HUES64 (cell line): ENCODE measurements at regions not wholly inside any gene's neighbourhood (a gene's known extent, or its start where the extent isn't known, plus 50 kb on each side); places are given as distances from the start of the nearest gene placed in this dataset.
A peak's percentile ranks its signal among the peaks of the same experiment; 100 is the strongest.

Source experiments
- H3K27ac ChIP-seq: 2 replicates; pipeline ENCODE4 v1.7.0; 2013; ENCODE audit warnings: low read depth, low read length, inconsistent platforms
- H3K27me3 ChIP-seq: 2 replicates; pipeline ENCODE4 v1.6.1; 2013; ENCODE audit warnings: mild to moderate bottlenecking, low read length; ENCODE audit not compliant: insufficient read depth
- H3K36me3 ChIP-seq: 2 replicates; pipeline ENCODE4 v1.6.1; 2013; ENCODE audit warnings: mild to moderate bottlenecking, low read length; ENCODE audit not compliant: insufficient read depth
- H3K4me1 ChIP-seq: 2 replicates; pipeline ENCODE4 v1.6.1; 2013; ENCODE audit warnings: mild to moderate bottlenecking, low read length, moderate library complexity; ENCODE audit not compliant: insufficient read depth
- H3K4me3 ChIP-seq: 2 replicates; pipeline ENCODE4 v1.5.1; 2013; ENCODE audit warnings: mild to moderate bottlenecking, low read length, moderate library complexity
- H3K9ac ChIP-seq: 2 replicates; pipeline ENCODE4 v1.6.1; 2013; ENCODE audit warnings: mild to moderate bottlenecking, low read depth, low read length
- H3K9me3 ChIP-seq: 2 replicates; pipeline ENCODE4 v1.6.1; 2013; ENCODE audit warnings: low read depth, low read length; ENCODE audit not compliant: insufficient read depth
- WGBS: fragments of 150-250, 120-280 bp; methylation state at CpG from one replicate; pipeline ENCODE4 v1.1.7; 2013; ENCODE audit warnings: missing lambda C conversion rate; 5-methylcytosine and 5-hydroxymethylcytosine counted together

DNA sequence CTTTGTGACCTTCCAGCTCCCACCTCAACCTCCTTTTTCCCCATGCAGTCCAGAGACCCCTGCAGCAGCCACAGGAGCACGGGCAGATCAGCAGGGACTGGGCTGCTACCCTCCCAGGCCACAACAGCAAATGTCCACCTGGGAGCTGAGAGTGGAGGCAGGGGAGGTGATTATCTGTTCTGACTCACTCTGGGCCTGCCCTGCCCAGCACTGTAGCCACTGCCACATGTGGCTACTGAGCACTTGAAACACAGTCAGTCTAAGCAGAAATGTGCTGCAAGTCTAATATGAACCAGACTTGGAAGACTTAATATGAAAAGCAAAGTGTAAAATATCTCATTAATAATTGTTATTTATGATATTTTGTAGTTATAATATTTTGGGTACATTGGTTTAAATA, 148.9 kb upstream of the VANGL1 start:
- H3K9ac ChIP-seq, result no peak overlapping the region
- H3K27ac ChIP-seq, result peak overlapping the region; percentile 25; the same call in 1 of the 2 replicates
- WGBS, result 43% methylated on average over 1 of the region's 1 CpG
- no peaks in the 10 kb centered on the region for H3K36me3 ChIP-seq
- peaks cover 3% of the 10 kb centered on the region; the same call in 1 of the 2 replicates for H3K4me1 ChIP-seq
- no peaks in the 10 kb centered on the region for H3K27me3 ChIP-seq
- no peaks in the 10 kb centered on the region for H3K9me3 ChIP-seq
- no peak overlapping the region for H3K4me3 ChIP-seq

DNA sequence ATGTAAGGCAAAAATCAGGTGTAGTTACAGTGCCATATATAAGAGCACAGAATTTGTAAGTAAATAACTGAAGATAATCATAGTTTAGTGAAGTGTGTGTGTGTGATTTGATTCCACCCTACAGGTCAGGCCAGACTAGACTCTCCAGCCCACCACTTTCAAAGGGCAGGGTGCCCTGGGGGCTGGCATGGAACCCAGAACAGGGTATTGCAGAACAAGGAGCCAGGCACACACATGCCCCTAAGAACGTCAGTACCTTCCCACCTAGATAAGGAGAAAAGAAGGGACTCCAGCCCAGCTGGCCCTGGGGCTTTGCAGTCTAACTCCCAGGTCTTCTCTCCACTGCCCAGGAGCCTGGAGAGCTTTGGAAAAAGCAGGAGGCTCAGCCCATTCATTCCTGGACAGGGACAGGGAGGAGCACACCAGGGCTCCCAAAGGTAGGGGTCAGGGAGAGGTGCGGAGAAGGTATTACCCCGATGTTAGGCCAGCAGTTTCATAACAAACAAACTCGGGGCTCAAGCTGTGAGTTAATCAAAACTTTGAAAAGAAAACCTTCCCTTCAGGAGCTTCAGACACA, 149.7 kb upstream of the VANGL1 start:
- Histone ChIP-seq H3K27ac (no peak overlapping the region), H3K4me3 (no peak overlapping the region), H3K4me1 (peaks cover 3% of the 10 kb centered on the region; the same call in 1 of the 2 replicates), H3K36me3 (no peaks in the 10 kb centered on the region), H3K9me3 (no peaks in the 10 kb centered on the region), H3K9ac (no peak overlapping the region), H3K27me3 (no peaks in the 10 kb centered on the region)
- WGBS, result 74% methylated on average over 4 of the region's 4 CpGs

DNA sequence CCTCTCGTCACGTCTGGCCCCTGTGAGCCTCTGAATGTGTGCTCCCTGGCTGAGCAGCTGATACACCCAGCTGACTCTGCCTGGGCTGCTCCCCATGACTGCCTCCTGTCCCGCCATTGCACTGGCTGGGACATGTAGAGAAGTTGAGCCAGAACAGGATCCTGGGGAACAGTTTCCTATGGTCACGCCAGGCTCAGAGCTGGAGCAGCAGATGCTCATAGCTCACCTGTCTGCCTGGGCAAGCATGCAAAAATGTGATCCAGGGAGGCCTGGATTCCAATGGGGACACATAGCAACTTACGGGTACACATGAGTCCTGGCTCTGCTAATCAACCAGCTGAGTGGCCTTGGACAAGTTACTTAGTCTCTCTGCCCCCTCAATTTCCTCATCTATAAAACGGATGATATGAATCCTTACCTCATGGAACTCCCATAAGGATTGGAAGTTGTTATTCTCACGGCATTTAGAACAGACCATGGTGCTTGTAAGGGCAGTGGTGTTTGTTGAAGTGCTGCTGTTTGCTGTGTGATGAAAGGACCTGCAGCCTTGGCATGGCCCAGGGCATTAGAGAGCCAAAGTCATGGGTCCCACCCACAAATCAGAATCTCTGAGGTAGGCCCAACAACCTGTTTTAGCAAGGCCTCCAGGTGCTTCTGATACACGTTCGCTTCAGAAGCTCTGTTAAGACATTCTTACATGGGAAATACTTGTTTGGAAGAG, 150.3 kb upstream of the VANGL1 start:
- WGBS, result 93% methylated on average over 9 of the region's 9 CpGs
- H3K36me3 ChIP-seq, result no peaks in the 10 kb centered on the region
- H3K9me3 ChIP-seq, result no peaks in the 10 kb centered on the region
- no peak overlapping the region for H3K27ac ChIP-seq
- no peaks in the 10 kb centered on the region for H3K27me3 ChIP-seq
- no peak overlapping the region for H3K4me3 ChIP-seq
- H3K4me1 ChIP-seq, result peaks cover 3% of the 10 kb centered on the region; the same call in 1 of the 2 replicates
- H3K9ac ChIP-seq, result no peak overlapping the region

DNA sequence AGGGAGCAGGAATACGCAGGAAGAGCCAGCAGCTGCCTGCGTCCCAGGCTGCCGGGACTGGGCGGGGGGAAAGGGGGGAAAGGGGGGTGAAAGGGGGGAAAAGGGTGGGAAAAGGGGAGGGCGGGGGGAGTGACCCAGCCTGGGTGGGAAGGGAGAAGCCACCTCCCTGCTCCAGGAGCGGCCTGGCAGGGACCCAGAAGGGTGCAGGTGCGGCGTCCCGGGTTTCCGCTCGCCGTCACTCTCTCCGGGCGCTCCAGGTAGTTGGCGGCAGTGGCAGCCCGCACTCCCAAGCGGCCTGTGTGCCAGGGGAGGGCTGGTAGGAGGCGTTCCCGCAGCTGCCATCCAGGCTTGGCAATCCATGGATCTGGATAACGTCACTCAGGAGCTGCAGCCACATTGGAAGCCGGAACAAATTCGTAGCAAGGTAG, 141.0 kb upstream of the NGF start:
- Histone ChIP-seq H3K27ac (no peak overlapping the region), H3K9me3 (no peaks in the 10 kb centered on the region), H3K4me1 (no peaks in the 10 kb centered on the region), H3K9ac (no peak overlapping the region), H3K36me3 (no peaks in the 10 kb centered on the region), H3K4me3 (no peak overlapping the region), H3K27me3 (no peaks in the 10 kb centered on the region)
- WGBS, result 85% methylated on average over 22 of the region's 22 CpGs

DNA sequence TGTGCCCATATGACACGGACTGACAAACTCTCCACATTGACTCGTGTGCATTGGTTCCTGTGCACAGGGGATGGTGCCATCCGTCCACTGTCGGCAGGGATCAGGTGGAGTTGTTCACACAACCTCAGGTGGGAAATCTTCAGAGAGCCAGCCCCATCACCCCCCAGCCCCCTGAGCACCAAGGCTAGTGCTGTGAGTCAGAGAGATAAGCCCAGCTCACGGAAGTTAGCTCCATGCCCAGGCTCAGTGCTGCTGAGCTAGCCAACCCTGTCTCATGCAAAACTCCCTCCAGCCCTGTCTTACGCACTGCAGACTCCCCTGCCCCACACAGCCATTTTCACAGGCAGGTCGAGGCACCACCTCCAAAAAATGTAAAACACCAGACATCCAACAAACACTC, 139.0 kb upstream of the NGF start:
- H3K9me3 ChIP-seq, result no peaks in the 10 kb centered on the region
- no peaks in the 10 kb centered on the region for H3K27me3 ChIP-seq
- no peaks in the 10 kb centered on the region for H3K36me3 ChIP-seq
- no peaks in the 10 kb centered on the region for H3K4me1 ChIP-seq
- no peak overlapping the region for H3K27ac ChIP-seq
- WGBS, result 96% methylated on average over 7 of the region's 7 CpGs
- no peak overlapping the region for H3K4me3 ChIP-seq
- H3K9ac ChIP-seq, result no peak overlapping the region

DNA sequence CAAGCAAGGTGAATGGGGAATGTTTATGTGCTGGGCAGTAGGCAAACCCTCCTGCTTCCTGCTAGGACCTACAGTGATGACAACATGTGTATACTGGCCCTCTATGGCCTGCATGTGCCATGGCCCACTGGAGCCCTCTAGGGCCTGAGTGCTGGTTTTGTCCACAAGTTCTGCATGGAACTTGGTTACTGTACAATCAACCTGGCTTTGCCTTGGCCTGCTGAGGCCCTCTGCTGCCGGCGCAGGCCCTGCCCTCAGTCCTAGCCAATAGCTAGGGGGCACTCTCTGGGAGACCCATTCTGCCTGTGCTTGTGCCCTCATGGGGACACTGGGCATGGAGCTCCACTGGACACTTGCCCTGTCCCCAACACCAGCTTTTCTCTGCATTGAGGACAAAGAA, 138.6 kb upstream of the NGF start:
- Histone ChIP-seq H3K4me3 (no peak overlapping the region), H3K9ac (no peak overlapping the region), H3K9me3 (no peaks in the 10 kb centered on the region), H3K27me3 (no peaks in the 10 kb centered on the region), H3K27ac (no peak overlapping the region), H3K4me1 (no peaks in the 10 kb centered on the region), H3K36me3 (no peaks in the 10 kb centered on the region)
- WGBS, result 86% methylated on average over 2 of the region's 2 CpGs

DNA sequence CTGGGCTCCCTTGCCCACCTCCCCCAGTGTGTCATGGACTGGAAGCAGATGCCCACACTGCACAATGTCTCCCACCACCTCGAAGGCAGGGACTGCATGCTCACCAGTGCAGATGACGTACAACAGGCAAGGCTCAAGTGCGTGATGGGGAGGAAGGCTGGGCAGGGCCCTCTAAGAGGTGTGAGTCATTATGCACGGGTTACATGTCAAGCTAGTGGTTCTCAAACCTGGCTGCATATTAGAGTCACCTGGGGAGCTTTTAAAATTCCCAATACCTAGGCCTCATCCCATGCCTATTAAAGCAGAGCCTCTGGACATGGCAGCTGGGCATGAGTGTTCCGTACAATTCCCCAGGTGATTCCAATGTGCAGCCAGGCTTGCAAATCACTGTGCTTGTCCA, 137.9 kb upstream of the NGF start:
- H3K36me3 ChIP-seq, result no peaks in the 10 kb centered on the region
- no peak overlapping the region for H3K4me3 ChIP-seq
- 75% methylated on average over 5 of the region's 5 CpGs for WGBS
- no peaks in the 10 kb centered on the region for H3K27me3 ChIP-seq
- no peak overlapping the region for H3K9ac ChIP-seq
- H3K9me3 ChIP-seq, result no peaks in the 10 kb centered on the region
- no peaks in the 10 kb centered on the region for H3K4me1 ChIP-seq
- no peak overlapping the region for H3K27ac ChIP-seq

DNA sequence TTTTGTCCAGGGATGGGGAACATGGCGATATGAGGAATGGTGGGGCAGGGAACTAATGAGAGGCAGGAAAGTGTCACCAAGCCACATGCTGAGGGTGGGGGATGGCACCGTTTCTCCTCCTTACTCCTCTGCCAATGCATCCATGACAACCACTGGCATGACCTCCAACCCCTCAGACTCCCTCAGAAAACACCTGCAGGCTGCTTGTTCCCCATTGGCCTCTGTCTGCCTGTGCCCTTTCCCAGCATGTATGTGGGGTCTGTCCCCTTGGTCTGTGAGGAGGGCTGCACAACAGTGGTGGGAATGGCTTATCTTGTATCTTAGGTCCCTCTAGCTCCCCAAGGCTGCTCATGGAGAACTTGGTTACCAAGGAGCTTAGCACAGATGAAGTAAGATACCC, 137.2 kb upstream of the NGF start:
- Histone ChIP-seq H3K9me3 (no peaks in the 10 kb centered on the region), H3K27me3 (no peaks in the 10 kb centered on the region), H3K27ac (no peak overlapping the region), H3K36me3 (no peaks in the 10 kb centered on the region), H3K4me3 (no peak overlapping the region), H3K4me1 (no peaks in the 10 kb centered on the region), H3K9ac (no peak overlapping the region)
- WGBS, result 94% methylated on average over 2 of the region's 2 CpGs

DNA sequence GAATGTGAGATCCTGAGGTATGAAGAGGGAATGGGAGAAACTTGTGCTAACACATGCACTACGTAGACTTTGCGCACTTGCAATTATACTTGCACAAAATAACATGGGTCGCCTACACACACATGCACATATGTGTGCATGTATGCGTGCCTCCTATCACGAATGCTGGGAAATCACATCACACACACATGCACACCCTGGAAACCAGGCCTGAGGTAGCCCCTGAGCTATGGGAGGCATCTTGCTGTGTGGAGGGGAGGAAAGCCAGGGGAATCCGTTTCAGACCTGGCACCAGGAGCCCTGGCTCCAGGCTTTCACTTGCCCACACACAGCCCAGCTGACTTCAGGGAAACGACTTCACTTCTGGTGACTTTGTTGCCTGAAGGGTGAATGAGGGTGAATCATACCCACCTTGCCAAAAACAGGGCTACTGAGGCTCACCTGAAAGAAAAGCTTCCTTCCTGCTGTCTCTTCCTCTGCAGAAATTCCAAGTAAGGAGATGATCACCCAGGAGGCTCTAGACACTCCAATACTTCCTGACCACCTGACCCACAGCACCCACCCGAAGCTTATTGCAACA, 136.0 kb upstream of the NGF start:
- Histone ChIP-seq H3K9ac (no peak overlapping the region), H3K4me1 (no peaks in the 10 kb centered on the region), H3K27me3 (no peaks in the 10 kb centered on the region), H3K4me3 (no peak overlapping the region), H3K36me3 (no peaks in the 10 kb centered on the region), H3K27ac (no peak overlapping the region), H3K9me3 (no peaks in the 10 kb centered on the region)
- 89% methylated on average over 8 of the region's 8 CpGs for WGBS

DNA sequence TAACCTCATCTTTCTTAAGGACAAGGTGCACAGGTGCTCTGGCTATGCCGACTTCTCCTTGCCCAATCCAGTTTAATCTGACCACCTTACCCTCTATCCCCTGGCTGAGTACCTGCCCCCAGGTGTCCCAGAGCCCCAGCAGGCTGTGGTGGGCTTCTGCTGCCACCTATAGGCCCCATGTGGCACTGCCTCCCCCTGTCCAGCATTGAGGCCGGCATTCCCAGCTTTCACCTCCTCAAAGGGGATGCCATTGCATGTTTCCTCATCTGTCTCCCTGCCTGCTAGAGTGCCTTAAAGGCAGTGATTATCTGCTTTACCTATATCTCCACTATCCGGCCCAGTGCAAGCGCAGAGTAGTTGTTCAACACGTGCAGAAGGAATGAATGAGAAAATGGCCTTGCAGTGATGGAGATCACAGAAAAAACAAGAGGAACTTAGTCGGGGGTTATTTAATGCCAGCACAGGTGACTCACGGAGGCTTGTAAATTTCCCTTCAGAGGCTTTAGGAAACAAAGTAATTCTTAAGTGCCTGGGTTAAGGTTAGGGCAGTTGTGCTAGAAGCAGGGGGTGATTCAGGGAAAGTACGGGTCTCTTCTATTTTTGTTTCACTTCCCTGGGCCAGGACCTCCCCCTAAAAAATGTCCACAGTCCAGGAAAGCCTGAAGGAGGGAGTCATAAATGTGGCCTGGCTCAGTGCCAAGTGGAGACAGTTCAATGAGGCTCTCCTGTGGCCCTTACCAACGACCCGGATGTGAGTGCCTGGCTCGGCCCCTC, 131.8 kb upstream of the NGF start:
- no peaks in the 10 kb centered on the region for H3K9me3 ChIP-seq
- no peak overlapping the region for H3K4me3 ChIP-seq
- no peak overlapping the region for H3K27ac ChIP-seq
- H3K36me3 ChIP-seq, result no peaks in the 10 kb centered on the region
- no peaks in the 10 kb centered on the region for H3K4me1 ChIP-seq
- 52% methylated on average over 11 of the region's 11 CpGs for WGBS
- H3K27me3 ChIP-seq, result no peaks in the 10 kb centered on the region
- no peak overlapping the region for H3K9ac ChIP-seq

DNA sequence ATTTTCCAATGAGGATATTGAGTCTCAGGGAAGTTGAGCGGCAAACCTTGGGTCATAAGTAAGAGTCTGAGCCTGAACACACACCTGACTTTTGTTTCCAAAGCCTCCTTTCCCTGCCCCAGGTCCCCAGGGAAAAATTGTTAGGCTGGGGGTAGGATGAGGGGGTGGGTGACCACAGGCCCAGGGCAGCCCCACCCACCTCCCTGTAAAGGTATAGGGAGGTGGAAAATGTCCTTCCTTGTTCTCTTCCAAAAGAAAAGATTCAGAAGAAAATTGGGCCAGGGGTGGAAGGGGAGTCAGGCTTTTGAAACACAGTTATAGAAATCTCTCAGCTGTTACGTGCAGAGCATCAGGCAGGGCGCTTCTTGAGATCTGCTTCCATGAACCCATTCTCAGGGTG, 129.7 kb upstream of the NGF start:
- WGBS, result 94% methylated on average over 3 of the region's 3 CpGs
- Histone ChIP-seq H3K36me3 (no peaks in the 10 kb centered on the region), H3K4me1 (no peaks in the 10 kb centered on the region), H3K9ac (no peak overlapping the region), H3K27ac (no peak overlapping the region), H3K27me3 (no peaks in the 10 kb centered on the region), H3K9me3 (no peaks in the 10 kb centered on the region), H3K4me3 (no peak overlapping the region)
